ENCODE measurements at regions not wholly inside any gene's neighbourhood (a gene's known extent, or its start where the extent isn't known, plus 50 kb on each side); places are given as distances from the start of the nearest gene placed in this dataset.
A peak's percentile ranks its signal among the peaks of the same experiment; 100 is the strongest.

DNA sequence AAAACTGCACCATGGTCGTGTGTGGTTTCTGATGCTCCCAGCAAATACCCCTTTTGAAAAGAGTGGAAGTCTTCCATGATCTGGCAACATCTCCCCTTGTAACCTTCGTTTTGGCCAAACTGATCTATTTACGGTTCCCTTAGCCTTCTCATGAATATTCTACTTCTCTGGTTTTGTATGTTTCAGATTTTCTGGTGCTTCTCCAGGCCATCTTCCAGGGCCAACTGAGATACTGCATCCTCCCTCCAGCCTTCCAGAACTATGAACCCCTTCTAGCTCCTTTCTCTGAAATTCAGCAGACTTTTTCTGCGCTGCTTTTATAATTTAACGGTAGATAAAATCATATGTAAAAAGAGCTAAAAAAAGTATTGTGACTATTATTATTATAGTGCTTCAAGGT lies 97.7 kb downstream of the XCL2 start:
- Histone ChIP-seq H3K9me3 (replicated peaks) (no peaks in the 10 kb centered on the region), H3K27ac (no peak overlapping the region), H3K4me3 (no peak overlapping the region), H3K36me3 (no peaks in the 10 kb centered on the region), H3K27me3 (replicated peaks) (no peaks in the 10 kb centered on the region), H3K4me1 (replicated peaks) (no peaks in the 10 kb centered on the region)
- DNase-seq (ENCODE audit: low read depth in 1 of 2, low spot score in 2 of 2) = no peak

GRCh38 chr1:168443899-168444298 lies 99.9 kb downstream of the XCL2 start:
- no peak overlapping the region for H3K27ac ChIP-seq
- no peak for DNase-seq (ENCODE audit: low read depth in 1 of 2, low spot score in 2 of 2)
- no peaks in the 10 kb centered on the region for H3K9me3 ChIP-seq (replicated peaks)
- H3K4me1 ChIP-seq (replicated peaks) = no peaks in the 10 kb centered on the region
- no peak overlapping the region for H3K4me3 ChIP-seq
- no peaks in the 10 kb centered on the region for H3K36me3 ChIP-seq
- H3K27me3 ChIP-seq (replicated peaks) = no peaks in the 10 kb centered on the region

DNA sequence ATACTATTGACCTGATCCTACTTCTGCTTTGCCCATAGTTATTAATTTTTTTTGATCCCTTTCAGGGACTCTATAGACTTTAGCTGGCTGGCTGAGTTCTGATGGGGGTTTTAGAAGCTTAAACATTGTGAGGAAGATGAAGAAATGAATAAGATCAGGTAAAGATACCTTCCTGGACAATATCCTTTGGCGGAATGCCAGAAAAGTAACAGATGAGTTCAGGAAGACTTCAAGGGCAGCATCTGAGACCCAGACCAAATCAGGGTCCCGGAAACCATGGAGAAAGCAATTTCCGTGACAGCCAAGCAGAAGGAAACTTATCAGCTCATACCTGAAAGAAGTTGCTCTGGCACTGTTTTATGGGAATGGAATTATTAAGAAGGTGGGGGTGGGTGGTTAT lies 100.4 kb downstream of the XCL2 start:
- Histone ChIP-seq H3K4me1 (replicated peaks) (no peaks in the 10 kb centered on the region), H3K9me3 (replicated peaks) (no peaks in the 10 kb centered on the region), H3K27ac (no peak overlapping the region), H3K4me3 (no peak overlapping the region), H3K36me3 (no peaks in the 10 kb centered on the region), H3K27me3 (replicated peaks) (no peaks in the 10 kb centered on the region)
- DNase-seq (ENCODE audit: low read depth in 1 of 2, low spot score in 2 of 2) = no peak

- no peak overlapping the region for H3K27ac ChIP-seq
- no peak overlapping the region for H3K4me3 ChIP-seq
- no peak for DNase-seq (ENCODE audit: low read depth in 1 of 2, low spot score in 2 of 2)
- no peaks in the 10 kb centered on the region for H3K36me3 ChIP-seq
- H3K9me3 ChIP-seq (replicated peaks) = no peaks in the 10 kb centered on the region
- H3K4me1 ChIP-seq (replicated peaks) = no peaks in the 10 kb centered on the region
- H3K27me3 ChIP-seq (replicated peaks) = no peaks in the 10 kb centered on the region
Observed at GRCh38 chr1:168442931-168443330, 100.9 kb downstream of the XCL2 start.

DNA sequence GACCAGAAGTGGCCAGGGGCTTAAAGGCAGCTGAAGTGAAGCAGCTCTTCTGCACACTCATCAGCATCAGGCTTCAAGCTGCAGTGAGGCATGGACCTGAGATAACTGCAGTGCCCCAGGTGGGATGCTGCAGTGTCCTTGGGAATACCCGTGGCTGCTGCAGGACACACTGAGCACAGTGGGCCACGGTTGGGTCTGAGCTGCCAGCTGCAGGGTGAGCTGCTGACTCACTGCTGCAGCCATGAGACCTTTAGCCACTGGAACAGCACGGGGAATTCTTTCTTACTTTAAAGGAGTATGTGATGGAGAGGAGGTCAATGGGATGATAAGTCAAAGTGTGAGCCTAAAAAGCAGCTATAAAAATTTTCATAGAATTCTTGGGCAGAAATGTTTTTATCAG lies 102.1 kb downstream of the XCL2 start:
- no peaks in the 10 kb centered on the region for H3K9me3 ChIP-seq (replicated peaks)
- H3K4me1 ChIP-seq (replicated peaks) = no peaks in the 10 kb centered on the region
- H3K27me3 ChIP-seq (replicated peaks) = no peaks in the 10 kb centered on the region
- DNase-seq (ENCODE audit: low read depth in 1 of 2, low spot score in 2 of 2) = no peak
- no peak overlapping the region for H3K27ac ChIP-seq
- no peak overlapping the region for H3K4me3 ChIP-seq
- no peaks in the 10 kb centered on the region for H3K36me3 ChIP-seq

GRCh38 chr1:168439456-168440375 lies 104.1 kb downstream of the XCL2 start:
- H3K4me3 ChIP-seq = no peak overlapping the region

GRCh38 chr1:168438626-168439025 lies 105.2 kb downstream of the XCL2 start:
- H3K9me3 ChIP-seq (replicated peaks) = no peaks in the 10 kb centered on the region
- no peak overlapping the region for H3K4me3 ChIP-seq
- H3K4me1 ChIP-seq (replicated peaks) = no peaks in the 10 kb centered on the region
- H3K27me3 ChIP-seq (replicated peaks) = no peaks in the 10 kb centered on the region; the same call in 1 of the 2 replicates
- no peak overlapping the region for H3K27ac ChIP-seq
- no peak for DNase-seq (ENCODE audit: low read depth in 1 of 2, low spot score in 2 of 2)
- no peaks in the 10 kb centered on the region for H3K36me3 ChIP-seq

More at GRCh38 chr1:168439456-168440375, 104.1 kb downstream of the XCL2 start:
- no peaks in the 10 kb centered on the region for H3K4me1 ChIP-seq (replicated peaks)
- no peaks in the 10 kb centered on the region for H3K36me3 ChIP-seq
- DNase-seq (ENCODE audit: low read depth in 1 of 2, low spot score in 2 of 2) = peak; percentile 64 to 68
- H3K27ac ChIP-seq = no peak overlapping the region
- no peaks in the 10 kb centered on the region for H3K27me3 ChIP-seq (replicated peaks)
- H3K9me3 ChIP-seq (replicated peaks) = no peaks in the 10 kb centered on the region

DNA sequence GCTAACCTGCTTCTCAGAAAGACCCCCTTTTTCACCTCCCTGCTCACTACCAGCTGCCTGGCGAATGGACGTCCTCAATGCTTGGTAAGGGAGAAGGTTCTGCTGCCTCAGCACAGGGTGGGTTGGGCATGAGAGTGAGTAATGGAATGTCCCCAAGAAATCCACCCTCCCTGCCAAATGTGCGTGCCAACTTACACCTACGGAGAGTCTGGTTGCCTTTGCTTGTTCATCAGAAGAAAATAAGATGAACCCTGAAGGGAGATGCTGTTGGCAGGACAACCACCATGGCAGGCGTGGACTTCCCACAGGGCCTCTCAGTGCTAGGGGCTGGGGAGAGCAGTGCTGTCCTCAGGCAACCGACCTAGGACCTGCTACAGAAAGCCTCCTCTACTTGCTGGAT lies 106.0 kb downstream of the XCL2 start:
- Histone ChIP-seq H3K36me3 (no peaks in the 10 kb centered on the region), H3K4me1 (replicated peaks) (no peaks in the 10 kb centered on the region), H3K4me3 (no peak overlapping the region), H3K27me3 (replicated peaks) (no peaks in the 10 kb centered on the region; the same call in 1 of the 2 replicates), H3K27ac (no peak overlapping the region), H3K9me3 (replicated peaks) (no peaks in the 10 kb centered on the region)
- DNase-seq (ENCODE audit: low read depth in 1 of 2, low spot score in 2 of 2) = no peak

DNA sequence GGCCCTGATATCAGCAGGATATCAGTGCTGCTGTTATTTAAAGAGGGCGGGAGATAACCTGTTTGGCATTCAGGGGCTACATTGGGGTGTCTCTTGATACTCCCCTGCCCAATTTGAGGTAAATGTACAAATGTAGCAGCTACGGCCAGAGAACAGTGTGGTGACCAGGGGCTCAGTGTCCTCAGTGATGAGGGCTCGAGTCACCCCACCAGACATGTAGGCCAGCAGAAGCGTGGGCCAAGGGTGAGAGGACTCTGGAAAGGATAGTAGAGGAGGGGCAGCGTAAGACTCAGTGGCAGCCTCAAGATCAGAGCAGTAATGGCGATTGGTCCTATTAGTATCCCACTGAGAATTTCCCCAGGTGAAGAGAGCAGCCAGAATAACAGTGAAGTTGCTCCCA lies 108.4 kb downstream of the XCL2 start:
- no peak for DNase-seq (ENCODE audit: low read depth in 1 of 2, low spot score in 2 of 2)
- H3K36me3 ChIP-seq = no peaks in the 10 kb centered on the region
- H3K27ac ChIP-seq = no peak overlapping the region
- H3K4me1 ChIP-seq (replicated peaks) = no peaks in the 10 kb centered on the region
- H3K4me3 ChIP-seq = no peak overlapping the region
- H3K9me3 ChIP-seq (replicated peaks) = no peaks in the 10 kb centered on the region
- H3K27me3 ChIP-seq (replicated peaks) = no peaks in the 10 kb centered on the region; the same call in 1 of the 2 replicates

DNA sequence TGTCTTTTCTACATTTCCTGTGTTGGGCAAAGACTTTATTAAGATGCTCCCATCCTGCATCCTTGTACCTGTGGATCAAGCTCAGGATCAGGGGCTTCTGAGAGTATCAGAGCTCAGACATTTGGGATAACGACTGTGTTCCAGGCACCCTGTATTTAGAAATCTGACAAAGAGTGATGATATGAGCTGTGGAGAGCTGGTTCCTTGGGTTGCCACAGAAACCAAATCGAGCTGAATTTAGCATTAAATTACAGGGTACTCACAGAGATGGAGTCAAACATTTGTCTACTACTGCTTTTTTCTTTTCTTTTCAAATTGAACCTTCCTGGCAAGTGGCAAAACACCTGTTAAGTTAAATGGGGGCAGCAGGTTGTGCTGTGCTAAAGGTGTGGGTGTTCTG lies 110.6 kb downstream of the XCL2 start:
- Histone ChIP-seq H3K4me1 (replicated peaks) (no peaks in the 10 kb centered on the region), H3K4me3 (no peak overlapping the region), H3K27me3 (replicated peaks) (no peaks in the 10 kb centered on the region; the same call in 1 of the 2 replicates), H3K9me3 (replicated peaks) (no peaks in the 10 kb centered on the region), H3K27ac (no peak overlapping the region), H3K36me3 (no peaks in the 10 kb centered on the region)
- no peak for DNase-seq (ENCODE audit: low read depth in 1 of 2, low spot score in 2 of 2)

GRCh38 chr1:168431882-168432281 lies 111.9 kb downstream of the XCL2 start:
- Histone ChIP-seq H3K4me3 (no peak overlapping the region), H3K4me1 (replicated peaks) (no peaks in the 10 kb centered on the region), H3K36me3 (no peaks in the 10 kb centered on the region), H3K9me3 (replicated peaks) (no peaks in the 10 kb centered on the region), H3K27me3 (replicated peaks) (no peaks in the 10 kb centered on the region; the same call in 1 of the 2 replicates), H3K27ac (no peak overlapping the region)
- DNase-seq (ENCODE audit: low read depth in 1 of 2, low spot score in 2 of 2) = no peak

DNA sequence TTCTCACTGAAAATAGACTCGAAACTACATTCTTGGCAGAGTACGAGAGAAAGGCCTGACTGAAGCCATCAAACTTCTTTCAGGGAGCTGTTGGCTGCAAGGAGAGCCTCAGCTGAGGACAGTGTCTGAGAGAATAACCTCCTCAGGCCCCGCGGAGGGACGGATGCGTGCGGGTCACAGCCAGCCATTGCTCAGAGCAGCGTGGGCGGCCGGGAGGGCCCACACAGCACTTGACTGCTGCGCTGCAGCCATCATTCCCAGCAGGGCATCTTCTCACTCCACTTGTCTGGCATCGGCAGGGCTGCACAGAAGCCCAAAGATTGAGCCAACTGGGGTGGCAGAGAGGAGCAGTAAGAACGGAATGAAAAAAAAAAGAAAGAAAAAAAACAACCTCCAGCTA lies 113.5 kb downstream of the XCL2 start:
- no peaks in the 10 kb centered on the region for H3K36me3 ChIP-seq
- no peaks in the 10 kb centered on the region for H3K4me1 ChIP-seq (replicated peaks)
- no peak for DNase-seq (ENCODE audit: low read depth in 1 of 2, low spot score in 2 of 2)
- no peaks in the 10 kb centered on the region for H3K9me3 ChIP-seq (replicated peaks)
- H3K27me3 ChIP-seq (replicated peaks) = no peaks in the 10 kb centered on the region; the same call in 1 of the 2 replicates
- H3K4me3 ChIP-seq = no peak overlapping the region
- H3K27ac ChIP-seq = no peak overlapping the region

DNA sequence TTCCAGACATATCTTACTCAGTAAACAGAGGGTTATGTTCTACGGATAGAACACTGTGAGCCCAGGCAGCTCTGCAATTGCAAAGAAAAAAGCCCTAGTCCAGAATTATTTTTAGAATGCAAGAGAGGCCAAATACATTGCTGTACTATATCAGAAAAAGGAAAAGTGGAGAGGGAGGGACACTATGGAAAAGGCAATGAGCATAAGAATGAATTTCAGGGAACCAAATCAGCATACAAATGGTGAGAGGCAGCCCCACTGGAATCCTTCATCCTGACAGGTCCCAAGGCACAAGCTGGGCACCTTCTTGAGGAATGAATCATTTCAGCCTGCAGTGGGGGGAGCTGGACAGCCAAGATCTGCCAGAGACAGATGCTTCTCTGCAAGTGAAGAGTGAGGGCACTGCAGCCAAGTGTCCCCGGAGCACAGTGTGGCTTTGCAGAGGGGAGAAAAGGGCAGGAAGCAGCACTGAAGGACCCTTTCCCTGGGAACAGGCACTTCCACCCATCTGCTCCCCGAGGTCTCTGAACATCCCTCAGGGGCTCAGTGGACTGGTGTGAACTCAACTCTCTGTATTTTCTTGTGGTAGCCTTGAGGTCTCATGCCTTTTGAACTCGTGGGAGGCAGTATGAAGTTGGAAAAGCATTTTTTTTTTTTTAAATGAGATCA lies 115.6 kb downstream of the XCL2 start:
- no peak for DNase-seq (ENCODE audit: low read depth in 1 of 2, low spot score in 2 of 2)
- H3K27ac ChIP-seq = no peak overlapping the region

GRCh38 chr1:168427051-168427450 lies 116.7 kb downstream of the XCL2 start:
- Histone ChIP-seq H3K36me3 (no peaks in the 10 kb centered on the region), H3K4me1 (replicated peaks) (no peaks in the 10 kb centered on the region), H3K27me3 (replicated peaks) (no peaks in the 10 kb centered on the region), H3K4me3 (no peak overlapping the region), H3K9me3 (replicated peaks) (no peaks in the 10 kb centered on the region), H3K27ac (no peak overlapping the region)
- no peak for DNase-seq (ENCODE audit: low read depth in 1 of 2, low spot score in 2 of 2)

More for the DNA sequence above, 115.6 kb downstream of the XCL2 start:
- H3K36me3 ChIP-seq = no peaks in the 10 kb centered on the region
- no peaks in the 10 kb centered on the region for H3K9me3 ChIP-seq (replicated peaks)
- H3K4me1 ChIP-seq (replicated peaks) = no peaks in the 10 kb centered on the region
- no peak overlapping the region for H3K4me3 ChIP-seq
- H3K27me3 ChIP-seq (replicated peaks) = no peaks in the 10 kb centered on the region

Measured in SJSA1 (cell line).